C4-2B (cell line): ENCODE measurements at regions not wholly inside any gene's neighbourhood (a gene's known extent, or its start where the extent isn't known, plus 50 kb on each side); places are given as distances from the start of the nearest gene placed in this dataset.

Source experiments
- CTCF ChIP-seq: fragments of 450-650 bp; conservative IDR thresholded peaks from 2 replicates; pipeline ENCODE4 v1.5.1; 2017; ENCODE audit warnings: mild to moderate bottlenecking
- ZFX ChIP-seq: fragments of 450-650 bp; IDR thresholded peaks from 2 replicates; pipeline ENCODE4 v1.6.1; 2017

- TF ChIP-seq CTCF (no peak), ZFX (no peak)
These were observed 130.8 kb upstream of the GPR26 start for GRCh38 chr10:123535386-123535785.
